Urinary bladder (tissue), 3 donors: ENCODE measurements at regions not wholly inside any gene's neighbourhood (a gene's known extent, or its start where the extent isn't known, plus 50 kb on each side); places are given as distances from the start of the nearest gene placed in this dataset.

Experiments used
- DNase-seq: peaks from one replicate; pipeline ENCODE4 v3.0.0-alpha.2; 2015; ENCODE audit errors: extremely low spot score
- H3K27ac ChIP-seq: one replicate; pipeline ENCODE4 v1.5.1; 2013; ENCODE audit warnings: low read depth, mild to moderate bottlenecking, moderate library complexity
- H3K36me3 ChIP-seq: one replicate; pipeline ENCODE4 v1.6.1; 2013; ENCODE audit warnings: mild to moderate bottlenecking, moderate library complexity; ENCODE audit not compliant: insufficient read depth
- H3K4me1 ChIP-seq: one replicate; pipeline ENCODE4 v1.6.1; 2013; ENCODE audit warnings: mild to moderate bottlenecking, moderate library complexity; ENCODE audit not compliant: insufficient read depth
- H3K4me3 ChIP-seq: one replicate; pipeline ENCODE4 v1.5.1; 2013; ENCODE audit warnings: low read depth, low read length
- WGBS: extraction: QIAGEN DNeasy Blood & Tissue Kit; methylation state at CpG from one replicate; pipeline ENCODE4 v1.1.7; 2013; 5-methylcytosine and 5-hydroxymethylcytosine counted together
- donor health status: healthy with polysubstance abuse.
- donor health status: healthy.

DNA sequence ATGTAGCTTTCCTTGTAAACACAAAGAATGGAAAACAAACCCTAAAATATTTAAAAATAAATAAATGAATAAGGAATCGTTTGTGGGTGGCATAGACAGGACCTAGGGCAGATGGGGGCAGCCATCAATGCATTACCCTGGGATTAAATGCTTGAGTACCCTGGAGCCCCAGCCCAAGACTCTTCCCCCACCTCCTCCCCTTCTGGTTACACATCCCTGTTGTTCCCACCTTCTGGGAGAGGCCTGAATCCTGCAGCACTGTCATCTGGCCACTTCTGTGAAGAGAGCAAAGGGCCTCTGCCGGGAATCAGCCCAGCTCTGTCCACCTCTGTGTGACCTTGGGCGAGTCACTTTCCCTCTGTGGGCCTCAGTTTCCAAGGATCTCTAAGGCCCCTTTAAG lies 61.6 kb upstream of the COL13A1 start:
- Histone ChIP-seq H3K27ac (no peak overlapping the region), H3K4me3 (no peak overlapping the region), H3K4me1 (no peaks in the 10 kb centered on the region), H3K36me3 (no peaks in the 10 kb centered on the region)
- no peak for DNase-seq
- WGBS = 75% methylated on average over 3 of the region's 3 CpGs

GRCh38 chr10:69741252-69741651 lies 60.5 kb upstream of the COL13A1 start:
- Histone ChIP-seq H3K4me1 (no peaks in the 10 kb centered on the region), H3K27ac (no peak overlapping the region), H3K36me3 (no peaks in the 10 kb centered on the region), H3K4me3 (no peak overlapping the region)
- DNase-seq = no peak
- 96% methylated on average over 1 of the region's 1 CpG for WGBS

DNA sequence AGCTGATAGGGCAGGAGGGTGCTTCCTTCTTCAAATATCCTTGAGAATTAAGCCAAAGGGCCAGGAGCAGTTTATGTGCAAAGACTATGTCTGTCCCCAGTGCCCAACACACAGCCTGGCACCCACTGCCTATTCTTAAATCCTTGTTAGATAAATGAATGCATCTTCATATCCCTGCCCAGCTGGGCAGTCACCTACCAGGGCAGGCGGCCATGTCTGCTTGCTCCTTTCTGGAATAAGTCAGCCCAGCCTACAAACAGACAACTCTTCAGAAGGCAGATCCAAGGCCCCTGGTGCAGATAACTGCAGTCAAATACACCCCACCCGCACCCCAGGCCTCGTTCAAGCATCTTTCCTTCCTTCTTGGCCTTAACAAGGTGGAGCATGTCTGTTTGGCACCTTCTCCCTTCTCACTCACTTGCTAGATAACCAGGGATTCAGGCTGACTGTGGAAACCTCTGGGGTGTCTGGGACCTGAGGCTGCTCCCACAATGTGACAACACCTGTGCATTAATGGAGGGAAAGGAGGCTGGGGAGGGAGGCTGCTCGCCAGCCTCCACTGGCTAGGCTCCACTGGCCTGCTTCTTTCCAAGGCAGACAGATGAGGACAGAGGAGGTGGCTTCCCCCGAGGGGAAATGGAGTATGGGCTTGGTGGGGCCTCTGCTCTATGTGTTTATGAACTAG lies 59.9 kb upstream of the COL13A1 start:
- Histone ChIP-seq H3K27ac (no peak overlapping the region), H3K4me1 (no peaks in the 10 kb centered on the region), H3K4me3 (no peak overlapping the region), H3K36me3 (no peaks in the 10 kb centered on the region)
- no peak for DNase-seq
- 84% methylated on average over 5 of the region's 5 CpGs for WGBS

- Histone ChIP-seq H3K36me3 (no peaks in the 10 kb centered on the region), H3K4me3 (no peak overlapping the region)
- WGBS = 98% methylated on average over 1 of the region's 1 CpG
Observed at GRCh38 chr10:69742356-69742695, 59.4 kb upstream of the COL13A1 start.

GRCh38 chr10:69742928-69743602 lies 58.6 kb upstream of the COL13A1 start:
- H3K4me3 ChIP-seq = no peak overlapping the region
- no peak for DNase-seq
- H3K36me3 ChIP-seq = no peaks in the 10 kb centered on the region
- no peak overlapping the region for H3K27ac ChIP-seq
- WGBS = 66% methylated on average over 6 of the region's 6 CpGs
- no peaks in the 10 kb centered on the region for H3K4me1 ChIP-seq

More at GRCh38 chr10:69742356-69742695, 59.4 kb upstream of the COL13A1 start:
- no peak for DNase-seq
- no peak overlapping the region for H3K27ac ChIP-seq
- no peaks in the 10 kb centered on the region for H3K4me1 ChIP-seq

DNA sequence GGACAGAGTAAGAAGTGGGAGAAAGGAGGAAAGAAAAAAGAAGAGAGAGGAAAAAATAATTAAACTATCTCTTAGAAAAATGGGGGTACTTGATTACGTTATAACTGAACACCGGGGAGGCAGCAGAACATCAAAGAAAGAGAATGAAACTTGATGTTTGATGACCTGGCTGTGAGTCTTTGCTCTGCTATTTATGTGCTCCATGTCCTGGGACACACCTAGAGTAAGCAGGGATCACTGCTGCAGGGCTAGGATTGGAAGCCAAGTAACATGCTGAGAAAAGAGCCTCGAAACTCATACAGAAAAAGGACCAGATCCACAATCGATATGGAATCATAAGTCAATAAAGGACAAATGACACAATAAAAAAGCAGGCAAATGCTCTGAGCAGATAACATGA lies 56.7 kb upstream of the COL13A1 start:
- WGBS = 83% methylated on average over 4 of the region's 4 CpGs
- Histone ChIP-seq H3K36me3 (no peaks in the 10 kb centered on the region), H3K4me3 (no peak overlapping the region), H3K4me1 (no peaks in the 10 kb centered on the region), H3K27ac (no peak overlapping the region)
- no peak for DNase-seq

DNA sequence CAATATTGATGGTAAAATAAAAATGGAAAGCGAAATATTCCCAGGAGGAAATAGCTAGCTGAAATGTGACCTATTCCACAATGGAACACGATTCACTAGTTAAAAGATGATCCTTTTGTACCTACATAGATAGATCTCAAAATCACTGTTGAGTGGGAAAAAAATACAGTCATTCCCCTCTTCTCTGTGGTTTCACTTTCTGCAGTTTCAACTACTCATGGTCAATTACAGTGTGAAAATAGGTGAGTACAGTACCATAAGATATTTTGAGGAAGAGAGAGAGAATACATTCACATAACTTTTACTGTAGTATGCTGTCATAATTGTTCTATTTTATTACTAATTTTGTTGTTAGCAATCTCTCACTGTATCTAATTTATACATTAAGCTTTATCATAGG lies 56.0 kb upstream of the COL13A1 start:
- Histone ChIP-seq H3K4me3 (no peak overlapping the region), H3K36me3 (no peaks in the 10 kb centered on the region), H3K4me1 (no peaks in the 10 kb centered on the region), H3K27ac (no peak overlapping the region)
- no peak for DNase-seq
- WGBS = 90% methylated on average over 2 of the region's 2 CpGs

GRCh38 chr10:69747179-69747578 lies 54.5 kb upstream of the COL13A1 start:
- no peak for DNase-seq
- WGBS = 89% methylated on average over 5 of the region's 5 CpGs
- no peak overlapping the region for H3K27ac ChIP-seq

DNA sequence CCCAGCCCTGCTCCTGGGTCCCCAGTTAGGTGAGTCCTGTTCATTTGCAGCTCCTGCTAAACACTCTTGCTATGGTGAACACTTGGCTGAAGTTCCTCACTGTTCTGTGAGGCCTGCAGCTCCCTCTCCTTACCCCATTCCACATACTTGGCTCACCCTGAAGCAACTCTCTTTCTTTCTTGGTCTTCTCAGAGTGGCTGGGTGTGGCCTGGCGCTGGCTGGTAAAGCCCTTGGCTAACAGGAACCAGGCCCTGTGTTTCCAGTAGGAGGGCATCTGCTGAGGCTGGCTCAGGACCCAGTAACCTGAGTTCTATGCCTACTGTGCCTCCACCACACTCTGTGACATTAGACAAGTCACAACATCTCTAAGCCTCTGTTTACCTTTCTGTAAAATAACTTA lies 53.1 kb upstream of the COL13A1 start:
- no peaks in the 10 kb centered on the region for H3K36me3 ChIP-seq
- no peak for DNase-seq
- no peaks in the 10 kb centered on the region for H3K4me1 ChIP-seq
- no peak overlapping the region for H3K4me3 ChIP-seq
- WGBS = 71% methylated on average over 1 of the region's 1 CpG
- H3K27ac ChIP-seq = no peak overlapping the region

More at GRCh38 chr10:69747179-69747578, 54.5 kb upstream of the COL13A1 start:
- Histone ChIP-seq H3K36me3 (no peaks in the 10 kb centered on the region), H3K4me3 (no peak overlapping the region), H3K4me1 (no peaks in the 10 kb centered on the region)

- no peaks in the 10 kb centered on the region for H3K4me1 ChIP-seq
- H3K27ac ChIP-seq = no peak overlapping the region
- H3K36me3 ChIP-seq = no peaks in the 10 kb centered on the region
- no peak for DNase-seq
- WGBS = 80% methylated on average over 17 of the region's 17 CpGs
- H3K4me3 ChIP-seq = no peak overlapping the region
Observed at GRCh38 chr10:69749178-69750010, 52.3 kb upstream of the COL13A1 start.

- Histone ChIP-seq H3K36me3 (no peaks in the 10 kb centered on the region), H3K27ac (no peak overlapping the region), H3K4me1 (no peaks in the 10 kb centered on the region), H3K4me3 (no peak overlapping the region)
- 87% methylated on average over 9 of the region's 9 CpGs for WGBS
- no peak for DNase-seq
Observed at GRCh38 chr10:69750011-69750373, 51.7 kb upstream of the COL13A1 start.

GRCh38 chr10:69750725-69751124 lies 51.0 kb upstream of the COL13A1 start:
- Histone ChIP-seq H3K36me3 (no peaks in the 10 kb centered on the region), H3K4me3 (no peak overlapping the region), H3K27ac (no peak overlapping the region), H3K4me1 (no peaks in the 10 kb centered on the region)
- WGBS = 80% methylated on average over 4 of the region's 4 CpGs
- DNase-seq = no peak

- Histone ChIP-seq H3K27ac (no peak overlapping the region), H3K4me3 (no peak overlapping the region), H3K36me3 (no peaks in the 10 kb centered on the region), H3K4me1 (no peaks in the 10 kb centered on the region)
- no peak for DNase-seq
- 28% methylated on average over 4 of the region's 4 CpGs for WGBS
Observed at GRCh38 chr10:69751214-69751613, 50.5 kb upstream of the COL13A1 start.
